SK-N-SH (cell line): ENCODE measurements at regions not wholly inside any gene's neighbourhood (a gene's known extent, or its start where the extent isn't known, plus 50 kb on each side); places are given as distances from the start of the nearest gene placed in this dataset.

Experiments
- CTCF ChIA-PET: fragments of 300-600, 350-600 bp; formaldehyde crosslinking; extraction: SDS; loops from one replicate; lab custom pipeline; 2021; lab: Yijun Ruan, JAX
- POLR2A ChIA-PET: fragments of 350-600 bp; sonication (Branson Sonifier 250); formaldehyde crosslinking; extraction: SDS; loops from one replicate; lab custom pipeline; 2020; ENCODE audit warnings: antibody characterized with exemption, inconsistent platforms; lab: Yijun Ruan, JAX
- DNase-seq: peaks from one replicate; pipeline ENCODE4 v3.0.0; 2012
- H2AFZ ChIP-seq: fragments of 200-600 bp; sonication (generic); 2 replicates; pipeline ENCODE4 v1.8.1; 2016; ENCODE audit warnings: antibody characterized with exemption, mild to moderate bottlenecking, low read depth
- H3F3A ChIP-seq: fragments of 200-600 bp; sonication (generic); replicated peaks from 2 replicates; pipeline ENCODE3; 2016; ENCODE audit warnings: antibody characterized with exemption, mild to moderate bottlenecking; ENCODE audit not compliant: insufficient read depth
- H3K27ac ChIP-seq, 2 experiments: fragments of 200-500 bp in 1 of 2; fragments of 200-600 bp in 1 of 2; sonication (Bioruptor generic) in 1 of 2; sonication (generic), shearing (Covaris generic) in 1 of 2; 2 replicates each; pipeline versions ENCODE4 v1.5.1 to v1.6.1; 2014 to 2016; ENCODE audit warnings: low read depth in 2 of 2, inconsistent platforms in 1 of 2, low read length in 1 of 2, mild to moderate bottlenecking in 1 of 2, mixed read lengths in 1 of 2
- H3K27me3 ChIP-seq: fragments of 200-600 bp; sonication (generic), shearing (Covaris generic); 2 replicates; pipeline ENCODE4 v1.6.1; 2016; ENCODE audit warnings: mixed run types; ENCODE audit not compliant: insufficient read depth
- H3K36me3 ChIP-seq, 2 experiments: fragments of 200-500 bp in 1 of 2; fragments of 200-600 bp in 1 of 2; sonication (Bioruptor generic) in 1 of 2; sonication (generic) in 1 of 2; replicated peaks in 1 of 2; 2 replicates each; pipeline versions ENCODE3 to v1.5.1; 2014 to 2016; ENCODE audit warnings: low read length in 1 of 2, mild to moderate bottlenecking in 1 of 2; ENCODE audit not compliant: insufficient read depth in 2 of 2, control insufficient read depth in 1 of 2
- H3K4me1 ChIP-seq, 2 experiments: fragments of 200-500 bp in 1 of 2; fragments of 200-600 bp in 1 of 2; sonication (Bioruptor generic) in 1 of 2; sonication (generic), shearing (Covaris generic) in 1 of 2; 2 replicates each; pipeline versions ENCODE4 v1.5.1 to v1.6.1; 2014 to 2016; ENCODE audit warnings: low read depth in 1 of 2, low read length in 1 of 2, mixed run types in 1 of 2; ENCODE audit not compliant: insufficient read depth in 2 of 2, control insufficient read depth in 1 of 2
- H3K4me2 ChIP-seq: fragments of 200-600 bp; sonication (generic), shearing (Covaris generic); 2 replicates; pipeline ENCODE4 v1.6.1; 2017; ENCODE audit warnings: mixed run types
- H3K4me3 ChIP-seq, 2 experiments: fragments of 200-500 bp in 1 of 2; fragments of 200-600 bp in 1 of 2; sonication (Bioruptor generic) in 1 of 2; sonication (generic), shearing (Covaris generic) in 1 of 2; 2 replicates each; pipeline versions ENCODE4 v1.5.1 to v1.8.1; 2014 to 2016; ENCODE audit warnings: low read depth in 2 of 2, inconsistent platforms in 1 of 2, low read length in 1 of 2, mild to moderate bottlenecking in 1 of 2, mixed read lengths in 1 of 2, moderate library complexity in 1 of 2
- H3K79me2 ChIP-seq: fragments of 200-600 bp; sonication (generic); 2 replicates; pipeline ENCODE4 v1.8.1; 2017; ENCODE audit warnings: mild to moderate bottlenecking; ENCODE audit not compliant: insufficient read depth
- H3K9ac ChIP-seq: fragments of 200-600 bp; sonication (generic); 2 replicates; pipeline ENCODE4 v1.6.1; 2017; ENCODE audit warnings: mixed run types
- H3K9me2 ChIP-seq: fragments of 200-600 bp; sonication (generic); 2 replicates; pipeline ENCODE4 v1.6.1; 2017; ENCODE audit warnings: mixed run types
- H3K9me3 ChIP-seq: fragments of 200-600 bp; sonication (generic); 2 replicates; pipeline ENCODE4 v1.6.1; 2017; ENCODE audit warnings: mixed run types, mild to moderate bottlenecking, moderate library complexity
- H4K20me1 ChIP-seq: fragments of 200-600 bp; sonication (generic); 2 replicates; pipeline ENCODE4 v1.6.1; 2017; ENCODE audit warnings: mild to moderate bottlenecking, mixed run types; ENCODE audit not compliant: insufficient read depth
- FOXM1 ChIP-seq: IDR thresholded peaks from 2 replicates; pipeline ENCODE4 v1.4.0; 2012; ENCODE audit warnings: low read depth, mild to moderate bottlenecking
- GABPA ChIP-seq: IDR thresholded peaks from 2 replicates; pipeline ENCODE4 v1.4.0; 2012; ENCODE audit warnings: low read depth, mild to moderate bottlenecking
- GATA2 ChIP-seq: sonication (generic); formaldehyde crosslinking; IDR thresholded peaks from 2 replicates; pipeline ENCODE4 v1.5.0; 2020; ENCODE audit warnings: mild to moderate bottlenecking, missing genetic modification reagents
- JUND ChIP-seq: IDR thresholded peaks from 2 replicates; pipeline ENCODE4 v1.4.0; 2012
- MEF2A ChIP-seq: IDR thresholded peaks from 2 replicates; pipeline ENCODE4 v1.4.0; 2012; ENCODE audit warnings: low read depth, borderline replicate concordance
- MXI1 ChIP-seq: IDR thresholded peaks from 2 replicates; pipeline ENCODE4 v1.6.1; 2012; ENCODE audit warnings: mild to moderate bottlenecking, low read depth, low read length, improper control_type of control experiment
- NFIC ChIP-seq: IDR thresholded peaks from 2 replicates; pipeline ENCODE4 v1.4.0; 2012; ENCODE audit warnings: borderline replicate concordance
- NRF1 ChIP-seq: IDR thresholded peaks from 2 replicates; pipeline ENCODE4 v1.6.1; 2012; ENCODE audit warnings: low read depth, mild to moderate bottlenecking, low read length
- POLR2AphosphoS5 ChIP-seq: IDR thresholded peaks from 2 replicates; pipeline ENCODE4 v1.6.1; 2012; ENCODE audit warnings: low read depth, low read length
- RAD21 ChIP-seq: IDR thresholded peaks from 2 replicates; pipeline ENCODE4 v1.6.1; 2012; ENCODE audit warnings: mild to moderate bottlenecking, low read length
- RCOR1 ChIP-seq: fragments of 150-350 bp; IDR thresholded peaks from 2 replicates; pipeline ENCODE4 v1.6.1; 2017; ENCODE audit warnings: antibody characterized with exemption, low read length
- RFX5 ChIP-seq: IDR thresholded peaks from 2 replicates; pipeline ENCODE4 v1.6.1; 2012; ENCODE audit warnings: mild to moderate bottlenecking, improper control_type of control experiment, low read length
- RXRA ChIP-seq: IDR thresholded peaks from 2 replicates; pipeline ENCODE4 v1.4.0; 2012; ENCODE audit warnings: low read depth, mild to moderate bottlenecking, borderline replicate concordance
- SIN3A ChIP-seq: IDR thresholded peaks from 2 replicates; pipeline ENCODE4 v1.6.1; 2012; ENCODE audit warnings: low read depth, mild to moderate bottlenecking, low read length, moderate library complexity, borderline replicate concordance
- TAF1 ChIP-seq: IDR thresholded peaks from 2 replicates; pipeline ENCODE4 v1.6.1; 2012; ENCODE audit warnings: low read depth, mild to moderate bottlenecking, low read length, moderate library complexity, borderline replicate concordance
- YY1 ChIP-seq: IDR thresholded peaks from 2 replicates; pipeline ENCODE4 v1.4.0; 2012; ENCODE audit warnings: low read depth, mild to moderate bottlenecking
- WGBS: methylation state at CpG from one replicate; pipeline ENCODE4 v1.1.6; 2017; ENCODE audit warnings: low lambda C conversion rate; 5-methylcytosine and 5-hydroxymethylcytosine counted together
- TF ChIP-seq, protein P1 (sequence below): fragments of 150-350 bp; IDR thresholded peaks from 2 replicates; pipeline ENCODE4 v1.6.1; 2017; ENCODE audit warnings: antibody characterized with exemption, low read length, low read depth, borderline replicate concordance
- TF ChIP-seq, protein P2 (sequence below): fragments of 200-600 bp; sonication (generic); IDR thresholded peaks from 2 replicates; pipeline ENCODE4 v1.6.1; 2017; ENCODE audit warnings: antibody characterized with exemption, mild to moderate bottlenecking, moderate library complexity
- TF ChIP-seq, protein P3 (sequence below): IDR thresholded peaks from 2 replicates; pipeline ENCODE4 v1.4.0; 2012; ENCODE audit warnings: low read depth, borderline replicate concordance
- TF ChIP-seq, protein P4 (sequence below): IDR thresholded peaks from 2 replicates; pipeline ENCODE4 v1.4.0; 2012; ENCODE audit warnings: low read depth, borderline replicate concordance

DNA sequence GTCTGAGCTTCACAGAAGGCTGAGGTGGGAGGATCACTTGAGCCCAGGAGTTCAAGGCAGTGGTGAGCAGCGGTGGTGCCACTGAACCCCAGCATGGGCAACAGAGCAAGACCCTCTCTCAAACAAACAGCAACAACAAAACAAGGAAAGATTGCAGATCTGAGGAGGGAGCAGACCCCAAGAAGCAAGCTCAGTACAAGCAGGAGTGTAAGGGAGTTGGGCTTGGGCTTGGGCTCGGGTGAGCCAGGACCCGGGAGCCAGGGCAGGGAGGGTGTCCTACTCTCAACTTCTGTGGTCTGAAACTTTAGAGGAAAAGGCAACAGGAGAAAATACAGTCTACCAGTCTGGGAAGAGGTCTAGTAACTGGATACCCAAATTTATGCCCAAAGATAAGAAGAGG lies 92.0 kb upstream of the RAB12 start:
- H3F3A ChIP-seq = no peaks in the 10 kb centered on the region
- H4K20me1 ChIP-seq = no peaks in the 10 kb centered on the region
- ChIA-PET POLR2A (no interaction called here), CTCF (interaction anchor here (0.9 kb wide), 1 partner anchor 39 kb away, joined by 3 read pairs; no protein-coding TSS in a partner anchor)
- WGBS = 68% methylated on average over 3 of the region's 3 CpGs
- no peaks in the 10 kb centered on the region for H3K27me3 ChIP-seq
- H3K9me2 ChIP-seq = no peaks in the 10 kb centered on the region
- H3K36me3 ChIP-seq = no peaks in the 10 kb centered on the region
- DNase-seq = no peak
- no peaks in the 10 kb centered on the region for H3K79me2 ChIP-seq
- no peaks in the 10 kb centered on the region for H3K9me3 ChIP-seq
- H3K4me1 ChIP-seq = no peaks in the 10 kb centered on the region
- H3K4me2 ChIP-seq = no peak overlapping the region
- H3K4me3 ChIP-seq = no peak overlapping the region
- no peak overlapping the region for H3K9ac ChIP-seq
- no peak for TF ChIP-seq POLR2AphosphoS5
- TF ChIP-seq, protein P1, sequence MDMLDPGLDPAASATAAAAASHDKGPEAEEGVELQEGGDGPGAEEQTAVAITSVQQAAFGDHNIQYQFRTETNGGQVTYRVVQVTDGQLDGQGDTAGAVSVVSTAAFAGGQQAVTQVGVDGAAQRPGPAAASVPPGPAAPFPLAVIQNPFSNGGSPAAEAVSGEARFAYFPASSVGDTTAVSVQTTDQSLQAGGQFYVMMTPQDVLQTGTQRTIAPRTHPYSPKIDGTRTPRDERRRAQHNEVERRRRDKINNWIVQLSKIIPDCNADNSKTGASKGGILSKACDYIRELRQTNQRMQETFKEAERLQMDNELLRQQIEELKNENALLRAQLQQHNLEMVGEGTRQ = no peak
- TF ChIP-seq, protein P2, sequence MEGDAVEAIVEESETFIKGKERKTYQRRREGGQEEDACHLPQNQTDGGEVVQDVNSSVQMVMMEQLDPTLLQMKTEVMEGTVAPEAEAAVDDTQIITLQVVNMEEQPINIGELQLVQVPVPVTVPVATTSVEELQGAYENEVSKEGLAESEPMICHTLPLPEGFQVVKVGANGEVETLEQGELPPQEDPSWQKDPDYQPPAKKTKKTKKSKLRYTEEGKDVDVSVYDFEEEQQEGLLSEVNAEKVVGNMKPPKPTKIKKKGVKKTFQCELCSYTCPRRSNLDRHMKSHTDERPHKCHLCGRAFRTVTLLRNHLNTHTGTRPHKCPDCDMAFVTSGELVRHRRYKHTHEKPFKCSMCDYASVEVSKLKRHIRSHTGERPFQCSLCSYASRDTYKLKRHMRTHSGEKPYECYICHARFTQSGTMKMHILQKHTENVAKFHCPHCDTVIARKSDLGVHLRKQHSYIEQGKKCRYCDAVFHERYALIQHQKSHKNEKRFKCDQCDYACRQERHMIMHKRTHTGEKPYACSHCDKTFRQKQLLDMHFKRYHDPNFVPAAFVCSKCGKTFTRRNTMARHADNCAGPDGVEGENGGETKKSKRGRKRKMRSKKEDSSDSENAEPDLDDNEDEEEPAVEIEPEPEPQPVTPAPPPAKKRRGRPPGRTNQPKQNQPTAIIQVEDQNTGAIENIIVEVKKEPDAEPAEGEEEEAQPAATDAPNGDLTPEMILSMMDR = no peak
- no peak for TF ChIP-seq TAF1
- TF ChIP-seq MEF2A = no peak
- TF ChIP-seq SIN3A = no peak
- TF ChIP-seq, protein P3, sequence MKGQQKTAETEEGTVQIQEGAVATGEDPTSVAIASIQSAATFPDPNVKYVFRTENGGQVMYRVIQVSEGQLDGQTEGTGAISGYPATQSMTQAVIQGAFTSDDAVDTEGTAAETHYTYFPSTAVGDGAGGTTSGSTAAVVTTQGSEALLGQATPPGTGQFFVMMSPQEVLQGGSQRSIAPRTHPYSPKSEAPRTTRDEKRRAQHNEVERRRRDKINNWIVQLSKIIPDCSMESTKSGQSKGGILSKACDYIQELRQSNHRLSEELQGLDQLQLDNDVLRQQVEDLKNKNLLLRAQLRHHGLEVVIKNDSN = no peak
- no peak for TF ChIP-seq GATA2 (CRISPR knock-in tag)
- TF ChIP-seq GABPA = no peak
- TF ChIP-seq NRF1 = no peak
- TF ChIP-seq YY1 = no peak
- no peak for TF ChIP-seq FOXM1
- no peak for TF ChIP-seq JUND
- no peak for TF ChIP-seq RXRA
- TF ChIP-seq, protein P4, sequence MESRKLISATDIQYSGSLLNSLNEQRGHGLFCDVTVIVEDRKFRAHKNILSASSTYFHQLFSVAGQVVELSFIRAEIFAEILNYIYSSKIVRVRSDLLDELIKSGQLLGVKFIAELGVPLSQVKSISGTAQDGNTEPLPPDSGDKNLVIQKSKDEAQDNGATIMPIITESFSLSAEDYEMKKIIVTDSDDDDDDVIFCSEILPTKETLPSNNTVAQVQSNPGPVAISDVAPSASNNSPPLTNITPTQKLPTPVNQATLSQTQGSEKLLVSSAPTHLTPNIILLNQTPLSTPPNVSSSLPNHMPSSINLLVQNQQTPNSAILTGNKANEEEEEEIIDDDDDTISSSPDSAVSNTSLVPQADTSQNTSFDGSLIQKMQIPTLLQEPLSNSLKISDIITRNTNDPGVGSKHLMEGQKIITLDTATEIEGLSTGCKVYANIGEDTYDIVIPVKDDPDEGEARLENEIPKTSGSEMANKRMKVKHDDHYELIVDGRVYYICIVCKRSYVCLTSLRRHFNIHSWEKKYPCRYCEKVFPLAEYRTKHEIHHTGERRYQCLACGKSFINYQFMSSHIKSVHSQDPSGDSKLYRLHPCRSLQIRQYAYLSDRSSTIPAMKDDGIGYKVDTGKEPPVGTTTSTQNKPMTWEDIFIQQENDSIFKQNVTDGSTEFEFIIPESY = no peak
- no peak for TF ChIP-seq RAD21
- TF ChIP-seq RCOR1 = no peak
- no peak for TF ChIP-seq RFX5
- no peak for TF ChIP-seq MXI1
- no peak for TF ChIP-seq NFIC
- TF ChIP-seq, all 33 proteins: peak for 0
- Histone ChIP-seq H3K27ac (no peak overlapping the region), H2AFZ (no peak overlapping the region)
